HG02610 (cell line): ENCODE measurements at regions not wholly inside any gene's neighbourhood (a gene's known extent, or its start where the extent isn't known, plus 50 kb on each side); places are given as distances from the start of the nearest gene placed in this dataset.

Experiments
- ATAC-seq: cut with Tn5 transposase; IDR thresholded peaks from one replicate; pipeline ENCODE4 v1.9.1; 2021; ENCODE audit warnings: mild to moderate bottlenecking, moderate library complexity; ENCODE audit not compliant: unreplicated experiment

- no peak for ATAC-seq
Measured at GRCh38 chr2:18799397-18799796, 210.0 kb upstream of the NT5C1B start.

GRCh38 chr2:18797133-18797845, 207.9 kb upstream of the NT5C1B start:
- no peak for ATAC-seq

GRCh38 chr2:18795906-18796305, 206.5 kb upstream of the NT5C1B start:
- no peak for ATAC-seq

GRCh38 chr2:18792684-18793083, 203.3 kb upstream of the NT5C1B start:
- no peak for ATAC-seq

- ATAC-seq = no peak
Measured at GRCh38 chr2:18792226-18792629, 202.9 kb upstream of the NT5C1B start.

- no peak for ATAC-seq
Measured at GRCh38 chr2:18791172-18791797, 201.9 kb upstream of the NT5C1B start.

- no peak for ATAC-seq
Measured at GRCh38 chr2:18790509-18791171, 201.3 kb upstream of the NT5C1B start.

GRCh38 chr2:18788592-18788991, 199.2 kb upstream of the NT5C1B start:
- no peak for ATAC-seq

- ATAC-seq = no peak
Measured at GRCh38 chr2:18787726-18788125, 198.4 kb upstream of the NT5C1B start.

GRCh38 chr2:18784245-18784644, 194.9 kb upstream of the NT5C1B start:
- ATAC-seq = no peak

GRCh38 chr2:18781541-18782280, 192.3 kb upstream of the NT5C1B start:
- ATAC-seq = no peak

- no peak for ATAC-seq
Measured at GRCh38 chr2:18777250-18777812, 188.0 kb upstream of the NT5C1B start.

- no peak for ATAC-seq
Measured at GRCh38 chr2:18771212-18771611, 181.8 kb upstream of the NT5C1B start.

- no peak for ATAC-seq
Measured at GRCh38 chr2:18763338-18763737, 174.0 kb upstream of the NT5C1B start.

- ATAC-seq = no peak
Measured at GRCh38 chr2:18762667-18763066, 173.3 kb upstream of the NT5C1B start.

- no peak for ATAC-seq
Measured at GRCh38 chr2:18754286-18754685, 164.9 kb upstream of the NT5C1B start.

- no peak for ATAC-seq
Measured at GRCh38 chr2:18753722-18754121, 164.4 kb upstream of the NT5C1B start.

GRCh38 chr2:18752667-18753422, 163.5 kb upstream of the NT5C1B start:
- ATAC-seq = no peak

- ATAC-seq = no peak
Measured at GRCh38 chr2:18752022-18752493, 162.7 kb upstream of the NT5C1B start.
